ENCODE measurements at regions not wholly inside any gene's neighbourhood (a gene's known extent, or its start where the extent isn't known, plus 50 kb on each side); places are given as distances from the start of the nearest gene placed in this dataset.

- TF ChIP-seq POLR2A (IDR thresholded peaks at IDR 0.05): no peak
- TF ChIP-seq POLR2AphosphoS5 (IDR thresholded peaks at IDR 0.05): no peak
- no peak for TF ChIP-seq CTCF (IDR thresholded peaks at IDR 0.05)
- no peak for TF ChIP-seq EP300 (IDR thresholded peaks at IDR 0.05)
Observed at GRCh38 chr6:97790926-97791590, 508.0 kb upstream of the MMS22L start.
